IPS-NIHi11 (cell line): ENCODE measurements at regions not wholly inside any gene's neighbourhood (a gene's known extent, or its start where the extent isn't known, plus 50 kb on each side); places are given as distances from the start of the nearest gene placed in this dataset.
A peak's percentile ranks its signal among the peaks of the same experiment; 100 is the strongest.

Experiments
- DNase-seq: peaks from one replicate; pipeline ENCODE4 v3.0.0; 2012; ENCODE audit warnings: mixed read lengths, low spot score

- no peak for DNase-seq
Observed at GRCh38 chr11:104594228-104594958, 303.9 kb downstream of the CASP12 start.

- no peak for DNase-seq
Observed at GRCh38 chr11:104588970-104589369, 309.3 kb downstream of the CASP12 start.

DNA sequence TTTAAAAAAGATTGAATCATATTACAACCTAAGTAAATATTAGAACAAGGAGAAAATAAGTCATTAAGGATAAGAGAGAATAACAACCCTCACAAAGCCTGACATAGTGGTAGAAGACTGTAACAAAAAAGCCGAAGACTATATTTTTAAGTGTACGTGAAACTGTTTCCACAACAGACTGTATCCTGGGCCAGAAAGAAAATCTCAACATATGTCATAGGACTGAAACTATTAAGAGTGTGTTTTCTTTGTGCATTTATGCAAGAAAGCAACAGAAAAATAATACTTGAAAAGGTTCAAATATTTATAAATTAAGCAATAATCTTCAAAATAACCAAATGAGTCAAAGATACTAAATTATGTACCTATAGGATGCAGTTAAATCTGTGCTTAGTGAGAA, 309.8 kb downstream of the CASP12 start:
- no peak for DNase-seq

- DNase-seq, result no peak
Observed at GRCh38 chr11:104584823-104585222, 313.4 kb downstream of the CASP12 start.

GRCh38 chr11:104583857-104584256, 314.4 kb downstream of the CASP12 start:
- no peak for DNase-seq

- no peak for DNase-seq
Observed at GRCh38 chr11:104582431-104582830, 315.8 kb downstream of the CASP12 start.

DNA sequence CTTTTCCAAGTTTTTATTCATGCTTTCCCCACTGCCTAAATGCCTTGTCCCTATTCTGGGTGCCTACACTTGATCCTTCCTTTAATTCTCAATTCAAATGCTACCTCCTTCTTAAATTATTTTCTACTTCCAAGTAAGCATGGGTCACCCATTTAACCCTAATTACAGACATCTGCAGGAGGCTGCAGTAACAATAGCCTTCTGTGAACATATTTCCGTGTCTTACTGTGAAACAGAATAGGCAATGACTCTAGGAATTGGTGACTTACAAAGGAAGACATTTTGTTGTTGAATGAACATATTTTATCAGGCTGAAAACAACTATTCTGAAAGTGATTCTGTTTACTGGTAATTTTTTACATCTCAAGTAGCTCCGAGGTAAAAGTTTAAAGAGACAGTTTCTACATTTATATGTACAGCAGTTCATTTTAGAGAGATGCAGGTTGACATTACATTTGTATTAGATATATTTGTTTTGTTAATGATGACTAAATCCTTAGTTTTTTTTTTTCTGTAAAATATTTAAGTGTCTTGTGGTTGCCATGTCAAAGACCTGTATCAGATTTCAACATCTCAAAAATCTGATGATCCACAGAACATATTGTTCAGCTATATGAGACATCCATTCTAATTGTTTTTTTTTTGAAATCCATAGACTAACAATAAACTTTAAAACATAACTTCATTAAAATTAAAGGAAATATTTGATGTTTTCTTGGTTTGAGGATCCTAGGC, 316.8 kb downstream of the CASP12 start:
- DNase-seq, result peak; percentile 14

DNA sequence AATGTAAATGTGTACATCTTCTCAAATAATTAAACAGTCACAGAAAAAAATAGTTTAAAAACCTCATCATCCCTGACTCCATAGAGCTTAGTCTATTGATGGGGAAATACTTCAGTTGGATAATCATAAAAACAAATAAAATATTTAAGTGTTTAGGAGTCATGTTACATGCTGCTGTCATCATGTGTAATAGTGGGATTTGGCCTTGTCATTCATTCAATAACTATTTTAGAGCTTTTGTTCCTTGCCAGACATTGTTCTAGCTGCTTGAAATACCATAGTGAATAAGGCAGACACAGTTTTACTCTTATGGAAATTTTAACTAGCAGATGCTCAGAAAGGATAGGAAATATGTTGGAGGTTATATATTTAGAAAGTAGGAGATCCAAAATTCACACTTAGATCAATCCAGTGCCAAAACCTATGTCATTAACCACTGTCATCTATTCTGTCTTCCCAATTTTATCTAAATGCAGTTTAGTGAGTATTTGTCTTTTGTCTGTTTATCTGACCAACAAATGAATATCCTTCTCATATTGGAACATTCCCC, 324.7 kb downstream of the CASP12 start:
- no peak for DNase-seq

- DNase-seq, result no peak
Observed at GRCh38 chr11:104572279-104572678, 326.0 kb downstream of the CASP12 start.

DNA sequence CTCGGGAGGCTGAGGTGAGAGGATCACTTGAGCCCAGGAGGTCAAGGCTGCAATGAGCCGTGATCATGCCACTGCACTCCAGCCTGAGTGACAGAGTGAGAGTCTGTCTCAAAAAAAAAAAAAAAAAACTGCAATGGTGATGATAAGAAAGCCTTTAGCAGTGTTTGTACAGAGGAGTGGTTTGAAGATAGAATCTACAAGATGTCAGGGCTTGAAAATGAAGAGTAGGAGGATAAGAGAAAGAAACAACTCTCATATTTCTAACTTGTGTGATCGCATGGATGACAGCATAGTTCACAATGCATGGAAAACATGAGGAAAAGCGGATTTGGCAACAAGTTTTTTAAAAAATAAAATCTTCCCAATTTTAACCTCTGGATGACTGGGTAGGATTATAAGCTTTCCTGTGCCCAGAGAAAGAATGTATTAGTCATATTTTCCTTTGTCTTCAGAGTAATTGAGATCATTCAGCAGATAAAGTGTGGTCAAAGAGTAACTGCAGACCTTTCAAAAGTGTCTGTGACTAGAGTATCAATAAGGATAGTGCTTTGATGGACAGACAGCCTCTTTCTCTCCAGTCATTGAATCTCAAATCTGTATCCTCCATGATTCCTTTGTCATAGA, 328.1 kb downstream of the CASP12 start:
- DNase-seq, result no peak

DNA sequence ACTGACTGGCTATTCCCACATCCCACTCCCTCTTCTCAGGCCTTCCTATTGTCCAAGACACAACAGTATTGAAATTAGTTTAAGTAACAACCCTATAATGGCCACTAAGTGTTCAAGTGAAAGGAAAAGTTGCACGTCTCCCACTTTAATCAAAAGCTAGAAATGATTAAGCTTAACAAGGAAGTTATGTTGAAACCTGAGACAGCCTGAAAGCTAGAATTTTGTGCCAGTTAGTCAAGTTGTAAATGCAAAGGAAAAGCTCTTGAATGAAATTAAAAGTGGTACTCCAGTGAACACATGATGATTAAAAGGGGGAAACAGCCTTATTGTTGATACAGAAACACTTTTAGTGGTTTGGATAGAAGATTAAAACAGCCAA, 332.7 kb downstream of the CASP12 start:
- no peak for DNase-seq

GRCh38 chr11:104564921-104565582, 333.2 kb downstream of the CASP12 start:
- DNase-seq, result no peak

DNA sequence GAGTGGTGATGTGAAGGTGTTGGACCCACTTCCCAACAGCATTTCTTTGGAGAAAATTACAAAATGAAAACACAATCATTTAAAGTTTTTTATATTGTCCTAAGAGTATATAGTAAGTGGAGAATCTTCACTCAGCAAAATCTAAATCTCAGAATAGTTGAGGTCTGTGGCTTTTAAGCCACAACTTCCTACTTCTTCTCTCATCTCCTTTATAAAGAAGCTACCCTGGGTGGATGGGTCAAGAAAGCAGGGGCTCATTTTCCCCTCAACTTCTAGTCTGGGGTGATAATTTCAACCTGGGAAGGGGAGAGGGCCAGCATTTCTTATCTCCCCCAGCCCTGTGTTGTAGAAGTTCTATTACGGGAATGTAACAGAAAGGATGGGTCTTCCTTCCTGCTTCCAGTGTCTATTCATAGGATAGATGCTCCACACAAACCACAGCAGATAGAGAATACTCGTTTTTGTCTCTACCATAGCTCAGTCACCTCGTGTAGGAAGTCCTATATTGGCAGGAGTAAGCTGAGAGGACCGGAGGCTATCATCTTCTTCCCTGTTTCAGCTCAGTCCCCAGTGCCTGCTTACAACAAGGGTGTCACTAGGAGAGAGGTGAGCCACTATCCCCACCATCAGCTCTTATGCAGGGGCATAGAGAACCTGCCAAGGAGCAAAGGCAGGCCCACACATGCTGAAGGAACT, 341.5 kb downstream of the CASP12 start:
- no peak for DNase-seq

GRCh38 chr11:104549019-104549418, 349.2 kb downstream of the CASP12 start:
- DNase-seq, result no peak

GRCh38 chr11:104547996-104548661, 350.1 kb downstream of the CASP12 start:
- DNase-seq, result no peak

- DNase-seq, result no peak
Observed at GRCh38 chr11:104546501-104546900, 351.8 kb downstream of the CASP12 start.

DNA sequence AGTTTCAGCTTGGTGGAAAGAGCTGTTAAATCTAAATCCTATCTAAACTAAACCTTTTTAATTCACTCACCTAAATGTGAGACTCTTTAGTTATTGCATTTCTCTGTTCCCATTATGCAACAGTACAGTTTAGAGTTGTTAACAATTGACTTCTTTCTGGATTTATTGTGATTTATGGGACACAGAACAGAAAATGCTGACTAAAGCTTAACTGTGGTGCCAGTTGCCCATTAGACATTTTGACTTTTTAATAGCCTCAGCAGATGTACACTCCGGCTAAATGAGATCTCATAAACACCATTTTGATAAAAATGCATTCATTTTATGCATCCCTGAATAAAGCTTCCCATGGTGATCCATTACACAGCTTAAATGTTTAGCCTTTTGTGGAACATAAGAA, 356.6 kb downstream of the CASP12 start:
- no peak for DNase-seq

DNA sequence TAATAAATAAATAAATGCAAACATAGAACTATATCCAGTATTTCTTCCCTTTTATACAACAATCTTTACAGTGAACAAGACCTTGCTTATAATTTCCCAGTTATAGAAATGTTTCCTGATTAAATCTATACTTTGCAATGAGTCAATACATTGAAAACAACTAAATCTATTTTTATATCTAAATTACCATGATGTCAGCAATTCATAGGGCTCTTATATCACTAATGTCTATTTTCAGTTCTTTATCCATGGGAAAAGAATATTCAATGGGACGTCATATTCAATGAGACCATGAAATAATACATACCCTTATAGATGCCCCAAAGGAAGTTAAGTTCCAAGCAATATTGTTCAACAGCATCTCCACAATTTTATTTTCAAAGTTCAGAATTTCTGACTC, 359.9 kb downstream of the CASP12 start:
- DNase-seq, result no peak

- peak; percentile 6 for DNase-seq
Observed at GRCh38 chr11:104534278-104534677, 364.0 kb downstream of the CASP12 start.

GRCh38 chr11:104531894-104532293, 366.4 kb downstream of the CASP12 start:
- no peak for DNase-seq

GRCh38 chr11:104531075-104531474, 367.1 kb upstream of the PDGFD start:
- peak; percentile 55 for DNase-seq
